AG08395 (cell line): ENCODE measurements at regions not wholly inside any gene's neighbourhood (a gene's known extent, or its start where the extent isn't known, plus 50 kb on each side); places are given as distances from the start of the nearest gene placed in this dataset.

Source experiments
- DNase-seq: peaks from one replicate; pipeline ENCODE4 v3.0.0; 2012; ENCODE audit warnings: mixed read lengths, low spot score

GRCh38 chr2:7812231-7812995 lies 869.4 kb upstream of the ID2 start:
- peak; percentile 53 for DNase-seq

DNA sequence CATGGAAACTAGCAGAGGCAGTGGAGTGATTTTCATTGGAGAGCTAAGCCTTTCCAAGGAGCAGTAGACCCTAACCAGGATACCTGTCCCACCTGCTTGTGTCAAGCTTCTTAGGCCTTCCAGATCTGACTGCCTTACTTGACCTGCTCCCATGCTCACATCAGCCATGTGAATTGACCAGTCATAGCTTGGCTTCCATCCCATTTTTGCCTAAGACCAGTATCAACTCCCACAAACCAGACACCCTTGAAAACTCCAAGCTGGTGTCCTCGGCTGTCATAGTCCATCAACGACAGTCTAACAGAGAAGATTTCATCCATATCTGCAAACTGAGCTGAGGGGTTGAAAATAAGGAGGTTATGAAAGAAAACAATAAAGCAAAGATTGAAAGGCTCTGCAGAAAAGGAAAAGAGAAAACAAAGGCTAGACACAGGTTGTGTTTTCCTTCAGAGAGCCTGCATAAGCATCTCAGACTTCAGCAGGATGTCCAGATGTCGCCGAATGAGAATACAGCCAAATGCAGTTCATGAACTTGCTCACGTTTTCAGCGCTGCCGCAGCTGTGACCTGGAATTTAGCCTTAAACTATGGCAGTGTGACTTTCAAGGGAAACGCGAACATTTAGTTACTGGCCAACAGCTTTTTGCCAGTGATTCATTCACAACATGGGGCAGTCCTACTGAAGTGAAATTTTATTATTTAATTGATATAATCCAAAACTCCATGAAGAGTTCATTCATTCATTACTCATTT lies 868.1 kb upstream of the ID2 start:
- no peak for DNase-seq

GRCh38 chr2:7815726-7816125 lies 866.1 kb upstream of the ID2 start:
- DNase-seq = no peak

DNA sequence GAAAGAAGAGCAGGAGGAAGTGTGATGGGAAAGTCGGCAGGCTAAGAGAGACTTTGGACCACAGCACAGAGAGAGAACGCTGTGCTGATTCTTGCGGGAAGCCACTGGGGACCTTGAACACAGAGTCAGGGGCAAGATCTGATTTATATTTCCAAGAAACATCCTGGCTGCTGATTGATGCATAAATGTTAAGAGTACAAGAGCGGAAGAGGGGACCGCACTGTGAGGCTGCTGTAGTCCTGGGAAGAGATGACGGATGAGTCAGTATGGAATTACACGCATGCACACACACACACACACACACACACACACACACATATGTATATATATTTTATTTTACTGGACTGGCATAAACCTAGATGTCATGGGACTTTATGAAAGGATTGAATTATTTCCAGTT lies 865.6 kb upstream of the ID2 start:
- no peak for DNase-seq

DNA sequence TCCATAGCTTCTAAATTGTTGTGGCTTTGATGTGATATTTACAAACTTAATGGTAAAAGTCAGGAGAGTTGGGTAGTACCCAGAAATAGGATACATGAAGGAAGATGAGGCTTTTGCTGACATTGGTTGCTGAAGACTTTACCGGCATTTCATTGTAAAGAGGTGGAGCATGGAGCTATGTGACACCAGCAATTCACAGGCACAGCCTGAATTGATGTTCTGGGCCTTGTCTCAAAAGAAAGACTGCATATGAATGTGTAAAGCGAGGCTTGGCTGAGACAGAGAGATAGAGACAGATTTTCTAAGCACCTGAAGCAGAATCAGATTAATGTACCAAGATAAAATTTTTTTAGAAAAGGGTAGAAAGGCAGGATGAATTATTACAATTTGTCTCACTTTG lies 864.9 kb upstream of the ID2 start:
- DNase-seq = no peak

DNA sequence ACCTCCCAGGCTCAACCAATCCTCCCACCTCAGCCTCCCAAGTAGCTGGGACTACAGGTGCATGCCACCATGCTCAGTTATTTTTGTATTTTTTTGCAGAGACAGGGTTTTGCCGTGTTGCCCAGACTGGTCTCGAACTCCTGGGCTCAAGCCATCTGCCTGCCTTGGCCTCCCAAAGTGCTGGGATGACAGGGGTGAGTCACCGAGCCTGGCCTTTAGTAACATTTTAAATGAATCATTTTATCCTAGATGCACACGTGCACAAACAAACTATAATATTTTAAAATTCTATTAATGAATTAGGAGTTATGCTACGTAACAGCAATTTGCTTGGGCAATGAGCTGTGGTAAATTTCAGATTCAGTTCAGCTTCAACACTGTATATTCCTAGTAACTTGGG lies 862.5 kb upstream of the ID2 start:
- no peak for DNase-seq

- no peak for DNase-seq
These were observed 862.0 kb upstream of the ID2 start for GRCh38 chr2:7819850-7820249.

DNA sequence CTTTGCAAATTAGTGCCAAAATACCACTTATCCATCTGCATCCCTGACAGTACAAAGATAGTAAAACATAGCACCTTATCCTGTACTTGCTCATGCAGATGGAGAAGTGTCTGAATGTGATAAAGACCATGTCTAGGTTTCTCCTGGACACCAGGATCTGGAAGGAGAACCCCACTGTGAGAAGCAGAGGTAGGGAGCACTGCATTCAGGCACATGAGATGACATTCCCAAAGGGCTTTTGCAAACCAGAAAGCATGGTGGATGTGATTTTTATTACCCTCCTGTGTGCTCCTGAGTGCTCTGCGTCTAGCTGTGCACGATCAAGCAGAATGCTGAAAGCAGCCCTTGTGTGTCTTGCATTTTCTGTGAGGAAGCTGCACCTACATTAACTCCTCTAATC lies 857.6 kb upstream of the ID2 start:
- DNase-seq = no peak

GRCh38 chr2:7825591-7826312 lies 856.1 kb upstream of the ID2 start:
- no peak for DNase-seq

DNA sequence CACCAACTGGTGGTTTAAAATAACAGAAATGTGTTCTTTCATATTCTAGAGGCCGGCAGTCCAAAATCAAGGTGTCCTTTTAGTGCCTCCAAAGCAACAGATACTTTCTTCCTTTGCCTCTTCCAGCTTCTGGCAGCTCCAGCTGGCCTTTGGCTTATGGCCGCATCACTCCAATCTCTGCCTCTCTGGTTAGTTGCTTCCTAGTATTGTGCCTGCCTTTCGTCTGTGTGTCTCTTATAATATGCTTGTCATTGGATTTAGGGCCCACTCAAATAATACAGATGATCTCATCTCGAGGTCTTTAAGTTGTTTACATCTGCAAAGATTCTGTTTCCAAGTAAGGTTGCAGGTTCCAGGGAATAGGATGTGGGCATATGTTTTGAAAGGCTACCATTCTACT lies 855.2 kb upstream of the ID2 start:
- no peak for DNase-seq

- peak; percentile 31 for DNase-seq
These were observed 852.6 kb upstream of the ID2 start for GRCh38 chr2:7829241-7829640.

DNA sequence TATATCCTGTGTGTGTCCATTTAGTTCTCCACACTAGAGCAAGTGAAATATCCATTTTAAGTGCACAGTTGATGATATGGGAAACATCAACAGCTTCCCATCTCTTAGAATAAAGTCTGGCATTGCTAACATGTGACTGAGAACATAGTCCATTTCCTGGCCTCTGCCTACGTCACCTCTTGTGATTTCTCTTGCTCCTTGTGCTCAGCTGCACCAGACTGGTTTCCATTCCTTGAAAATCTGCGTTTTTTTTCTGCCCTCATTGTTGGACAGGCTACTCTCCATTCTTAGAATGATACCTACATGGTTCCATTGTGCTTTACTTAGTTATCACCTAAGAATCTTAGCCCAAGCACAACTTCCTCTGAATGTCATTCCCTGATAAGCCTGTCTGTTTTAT lies 851.2 kb upstream of the ID2 start:
- no peak for DNase-seq

GRCh38 chr2:7835151-7835550 lies 846.7 kb upstream of the ID2 start:
- DNase-seq = no peak

DNA sequence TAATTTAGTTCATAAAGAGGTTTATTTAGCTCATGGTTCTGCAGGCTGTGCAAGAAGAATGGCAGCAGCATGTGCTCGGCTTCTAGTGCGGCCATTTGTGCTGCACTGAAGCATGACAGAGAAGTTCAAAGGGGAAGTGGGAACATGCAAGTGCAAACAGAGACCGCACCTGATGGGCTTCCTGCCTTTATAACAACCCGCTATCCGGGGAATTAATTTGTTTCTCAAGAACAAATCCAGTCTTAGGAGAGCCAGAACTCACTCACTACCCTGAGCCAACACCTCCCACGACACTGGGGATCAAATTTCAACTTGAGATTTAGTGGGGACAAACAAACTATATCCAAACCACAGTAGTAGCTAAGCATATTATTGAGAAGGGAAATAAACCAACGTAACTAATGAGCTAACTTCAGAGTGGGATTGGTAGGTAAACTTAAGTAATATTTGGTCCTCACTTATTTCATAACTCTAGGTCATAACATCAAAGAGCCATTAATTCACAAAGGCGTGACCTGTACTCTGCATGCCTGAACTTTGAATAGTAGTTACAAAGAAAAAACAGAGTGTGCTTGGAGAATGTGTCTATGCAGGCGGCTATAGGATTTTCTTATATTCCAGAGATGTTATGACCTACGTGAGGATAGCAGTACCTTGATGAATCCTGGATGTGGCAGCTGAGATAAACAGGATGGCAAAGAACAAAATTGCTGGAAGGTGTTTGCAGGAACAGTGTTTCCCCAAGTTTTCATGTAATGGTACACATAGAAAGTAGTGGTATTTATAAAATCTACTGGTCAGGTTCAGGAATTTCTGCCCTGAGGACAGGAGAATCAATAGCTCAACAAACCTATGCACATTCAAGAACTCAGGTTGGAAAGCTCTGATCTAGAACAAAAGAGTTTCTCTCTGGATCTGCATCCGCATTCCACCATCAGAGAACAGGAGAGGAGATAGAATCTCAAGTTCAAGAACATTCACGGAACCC lies 845.9 kb upstream of the ID2 start:
- DNase-seq = no peak

GRCh38 chr2:7837237-7837760 lies 844.6 kb upstream of the ID2 start:
- no peak for DNase-seq

- DNase-seq = no peak
These were observed 843.2 kb upstream of the ID2 start for GRCh38 chr2:7838669-7839068.

DNA sequence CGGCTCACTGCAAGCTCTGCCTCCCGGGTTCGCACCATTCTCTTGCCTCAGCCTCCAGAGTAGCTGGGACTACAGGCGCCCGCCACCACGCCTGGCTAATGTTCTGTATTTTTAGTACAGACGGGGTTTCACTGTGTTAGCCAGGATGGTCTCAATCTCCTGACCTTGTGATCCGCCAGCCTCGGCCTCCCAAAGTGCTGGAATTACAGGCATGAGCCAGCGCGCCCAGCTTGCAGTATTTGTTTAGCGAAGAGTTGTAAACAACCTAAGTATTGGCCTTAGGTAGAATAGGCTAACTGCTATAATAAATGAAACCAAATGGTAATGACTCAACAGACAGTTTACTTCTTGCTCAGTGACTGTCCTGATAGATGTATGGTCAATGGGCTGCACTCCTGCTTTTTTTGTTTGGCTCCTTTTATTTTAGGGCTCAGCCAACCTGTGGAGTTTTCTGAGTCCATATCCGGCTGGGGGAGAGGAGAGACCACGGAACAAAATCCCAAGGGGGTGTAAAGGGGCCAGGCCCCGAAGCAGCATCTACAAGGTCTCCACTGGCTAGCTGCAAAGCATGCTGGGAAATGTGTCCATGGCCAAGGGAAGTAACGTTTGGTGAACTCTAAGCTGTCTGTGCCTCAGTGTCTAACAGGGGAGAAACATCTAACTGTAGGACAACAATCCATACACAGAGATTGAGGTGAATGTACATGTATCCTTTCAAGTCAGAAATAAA lies 841.0 kb upstream of the ID2 start:
- no peak for DNase-seq

GRCh38 chr2:7841751-7842150 lies 840.1 kb upstream of the ID2 start:
- DNase-seq = no peak

DNA sequence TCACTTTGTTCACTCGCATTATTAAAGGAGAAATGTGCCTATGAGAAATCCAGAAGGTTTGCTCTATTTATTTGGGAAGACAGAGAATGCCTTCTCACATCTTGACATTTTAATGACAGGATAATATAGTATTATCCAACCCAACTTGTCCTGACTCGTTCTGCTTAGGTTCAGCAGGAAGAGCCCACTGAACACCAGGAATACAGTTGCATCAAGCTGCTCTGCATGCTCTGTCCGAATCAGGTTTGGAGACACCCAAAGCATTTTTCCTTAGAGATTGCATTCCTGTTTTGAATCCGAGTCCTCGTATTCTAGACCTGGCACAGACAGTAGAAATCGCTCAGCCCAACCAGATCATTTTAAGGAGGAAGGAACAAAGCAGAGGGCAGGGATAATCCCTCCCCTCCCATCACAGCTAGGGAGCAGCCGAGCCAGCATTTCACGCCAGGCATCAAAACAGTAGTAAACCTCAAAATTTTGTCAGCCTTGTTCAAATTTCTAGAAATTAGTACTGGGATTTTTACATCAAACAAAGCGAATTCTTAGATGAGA lies 837.4 kb upstream of the ID2 start:
- peak; percentile 74 for DNase-seq

- DNase-seq = peak; percentile 89
These were observed 836.5 kb upstream of the ID2 start for GRCh38 chr2:7845332-7845731.

DNA sequence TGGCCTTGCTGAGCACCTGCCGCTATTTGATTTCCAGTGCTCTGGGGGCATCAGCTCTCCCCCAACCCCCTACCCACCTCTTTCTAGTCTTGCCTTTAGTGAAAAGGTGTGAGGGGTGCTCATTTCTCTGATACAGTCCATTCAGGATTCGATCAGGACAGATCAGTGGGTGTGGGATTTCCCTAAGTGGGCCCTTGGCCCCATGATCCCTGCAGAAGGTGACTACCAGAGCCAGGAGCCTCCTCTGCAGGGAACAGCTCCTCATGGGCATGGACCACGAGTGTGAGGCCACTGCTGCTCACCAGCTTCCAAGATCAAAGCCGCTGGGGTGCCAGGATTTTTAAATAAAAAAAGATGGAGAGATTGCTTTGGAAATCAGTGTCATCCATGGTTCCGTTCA lies 835.2 kb upstream of the ID2 start:
- no peak for DNase-seq
